DMS 273 (cell line): ENCODE measurements at regions not wholly inside any gene's neighbourhood (a gene's known extent, or its start where the extent isn't known, plus 50 kb on each side); places are given as distances from the start of the nearest gene placed in this dataset.
A peak's percentile ranks its signal among the peaks of the same experiment; 100 is the strongest.

Experiments used
- DNase-seq: peaks from one replicate; lab custom pipeline; 2025; ENCODE audit not compliant: unreplicated experiment; lab: John Stamatoyannopoulos, UW

GRCh38 chr4:166259081-166259480 is 386.0 kb downstream of the TLL1 start:
- no peak for DNase-seq

GRCh38 chr4:166274136-166274761 is 401.2 kb downstream of the TLL1 start:
- DNase-seq, result no peak

GRCh38 chr4:166274775-166275174 is 401.7 kb downstream of the TLL1 start:
- no peak for DNase-seq

GRCh38 chr4:166277401-166277800 is 404.4 kb downstream of the TLL1 start:
- no peak for DNase-seq

GRCh38 chr4:166277853-166278252 is 404.8 kb downstream of the TLL1 start:
- DNase-seq, result no peak

- DNase-seq, result no peak
These were observed 406.2 kb downstream of the TLL1 start for GRCh38 chr4:166279261-166279660.

- no peak for DNase-seq
These were observed 407.6 kb downstream of the TLL1 start for GRCh38 chr4:166280642-166281041.

- DNase-seq, result no peak
These were observed 409.2 kb downstream of the TLL1 start for GRCh38 chr4:166282081-166282770.

GRCh38 chr4:166284221-166284620 is 411.2 kb downstream of the TLL1 start:
- DNase-seq, result no peak

- DNase-seq, result no peak
These were observed 417.4 kb downstream of the TLL1 start for GRCh38 chr4:166290426-166290825.

GRCh38 chr4:166293556-166293955 is 420.5 kb downstream of the TLL1 start:
- no peak for DNase-seq

GRCh38 chr4:166301266-166301665 is 428.2 kb downstream of the TLL1 start:
- DNase-seq, result no peak

GRCh38 chr4:166308647-166309046 is 435.6 kb downstream of the TLL1 start:
- no peak for DNase-seq

GRCh38 chr4:166309286-166309685 is 436.2 kb downstream of the TLL1 start:
- DNase-seq, result no peak

GRCh38 chr4:166311169-166311568 is 438.1 kb downstream of the TLL1 start:
- DNase-seq, result no peak

- no peak for DNase-seq
These were observed 439.1 kb downstream of the TLL1 start for GRCh38 chr4:166312166-166312565.

- DNase-seq, result no peak
These were observed 441.9 kb downstream of the TLL1 start for GRCh38 chr4:166314902-166315301.

GRCh38 chr4:166315721-166316467 is 442.9 kb downstream of the TLL1 start:
- no peak for DNase-seq

GRCh38 chr4:166318810-166319525 is 445.9 kb downstream of the TLL1 start:
- no peak for DNase-seq

- DNase-seq, result no peak
These were observed 450.2 kb downstream of the TLL1 start for GRCh38 chr4:166323250-166323649.

GRCh38 chr4:166324321-166324720 is 451.3 kb downstream of the TLL1 start:
- DNase-seq, result peak; percentile 17
